COLO668 (cell line): ENCODE measurements at regions not wholly inside any gene's neighbourhood (a gene's known extent, or its start where the extent isn't known, plus 50 kb on each side); places are given as distances from the start of the nearest gene placed in this dataset.
A peak's percentile ranks its signal among the peaks of the same experiment; 100 is the strongest.

Experiments
- DNase-seq: peaks from one replicate; lab custom pipeline; 2025; ENCODE audit not compliant: unreplicated experiment; lab: John Stamatoyannopoulos, UW

GRCh38 chr5:143665866-143666265 is 146.1 kb upstream of the HMHB1 start:
- no peak for DNase-seq

GRCh38 chr5:143664623-143665022 is 147.3 kb upstream of the HMHB1 start:
- DNase-seq, result no peak

- DNase-seq, result no peak
Measured at GRCh38 chr5:143663872-143664271, 148.1 kb upstream of the HMHB1 start.

GRCh38 chr5:143662020-143662419 is 149.9 kb upstream of the HMHB1 start:
- no peak for DNase-seq

- no peak for DNase-seq
Measured at GRCh38 chr5:143660625-143661024, 151.3 kb upstream of the HMHB1 start.

- DNase-seq, result no peak
Measured at GRCh38 chr5:143659599-143660238, 152.2 kb upstream of the HMHB1 start.

- DNase-seq, result no peak
Measured at GRCh38 chr5:143658956-143659355, 153.0 kb upstream of the HMHB1 start.

- DNase-seq, result peak; percentile 55
Measured at GRCh38 chr5:143657647-143658285, 154.2 kb upstream of the HMHB1 start.

- no peak for DNase-seq
Measured at GRCh38 chr5:143653766-143654282, 158.1 kb upstream of the HMHB1 start.

GRCh38 chr5:143653256-143653655 is 158.7 kb upstream of the HMHB1 start:
- DNase-seq, result no peak

- peak; percentile 9 for DNase-seq
Measured at GRCh38 chr5:143652108-143652700, 159.8 kb upstream of the HMHB1 start.

GRCh38 chr5:143649937-143650621 is 161.9 kb upstream of the HMHB1 start:
- DNase-seq, result no peak

- no peak for DNase-seq
Measured at GRCh38 chr5:143648696-143649095, 163.3 kb upstream of the HMHB1 start.

- DNase-seq, result peak; percentile 53
Measured at GRCh38 chr5:143646961-143647360, 165.0 kb upstream of the HMHB1 start.

GRCh38 chr5:143645356-143645755 is 166.6 kb upstream of the HMHB1 start:
- peak; percentile 15 for DNase-seq

- no peak for DNase-seq
Measured at GRCh38 chr5:143644727-143645126, 167.2 kb upstream of the HMHB1 start.

GRCh38 chr5:143642791-143643190 is 169.2 kb upstream of the HMHB1 start:
- DNase-seq, result no peak

GRCh38 chr5:143641549-143642355 is 170.2 kb upstream of the HMHB1 start:
- no peak for DNase-seq

GRCh38 chr5:143638654-143639053 is 173.3 kb upstream of the HMHB1 start:
- DNase-seq, result peak; percentile 79

- no peak for DNase-seq
Measured at GRCh38 chr5:143636931-143637528, 174.9 kb upstream of the HMHB1 start.
